NCI-H128 (cell line): ENCODE measurements at regions not wholly inside any gene's neighbourhood (a gene's known extent, or its start where the extent isn't known, plus 50 kb on each side); places are given as distances from the start of the nearest gene placed in this dataset.
"Not testable (repeated sequence)": the region's sequence is repeated elsewhere in the genome, so short reads cannot be mapped to it uniquely, and the experiment has no call there.

Experiments used
- DNase-seq: peaks from one replicate; lab custom pipeline; 2025; ENCODE audit not compliant: unreplicated experiment; lab: John Stamatoyannopoulos, UW

DNA sequence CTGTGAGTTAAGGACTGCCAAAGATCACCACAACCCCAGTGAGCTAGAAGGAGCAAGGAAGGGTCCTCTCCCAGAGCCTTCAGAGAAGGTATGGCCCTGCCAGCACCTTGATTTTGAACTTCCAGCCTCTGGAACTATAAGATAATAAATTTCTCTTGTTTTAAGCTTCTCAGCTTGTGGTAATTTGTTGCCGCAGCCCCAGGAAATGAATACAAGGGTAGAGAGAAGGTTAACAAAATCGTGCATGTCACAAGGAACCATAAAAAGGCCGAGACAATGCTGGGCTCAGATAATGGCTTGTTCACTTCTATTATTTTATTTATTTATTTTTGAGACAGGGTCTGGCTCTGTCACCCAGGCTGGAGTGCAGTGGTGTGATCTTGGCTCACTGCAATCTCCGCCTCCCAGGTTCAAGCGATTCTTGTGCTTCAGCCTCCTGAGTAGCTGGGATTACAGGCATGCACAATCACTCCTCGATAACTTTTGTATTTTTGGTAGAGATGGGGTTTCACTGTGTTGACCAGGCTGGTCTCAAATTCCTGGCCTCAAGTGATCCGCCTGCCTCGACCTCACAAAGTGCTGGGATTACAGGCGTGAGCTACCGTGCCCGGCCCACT, 71.5 kb downstream of the WSB1 start:
- DNase-seq = not testable (repeated sequence)

DNA sequence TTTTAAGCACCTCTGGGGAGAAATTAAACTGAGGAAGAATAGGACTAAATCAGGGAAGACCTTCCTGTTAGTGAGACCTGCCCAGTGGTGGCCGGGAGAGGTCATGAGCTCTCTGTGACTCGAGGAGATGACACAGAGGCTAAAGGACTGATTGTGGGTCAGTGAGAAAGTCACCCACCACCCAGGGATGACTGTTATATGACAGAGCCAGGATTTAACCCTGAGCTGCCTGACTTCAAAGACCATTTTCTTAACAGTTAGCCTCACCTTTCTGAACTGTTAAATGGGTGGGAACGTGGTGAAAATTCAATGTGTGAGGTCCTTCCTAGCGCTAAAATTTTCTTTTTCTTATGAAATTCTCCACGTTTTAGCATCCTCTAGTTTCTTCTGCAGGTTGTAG, 72.5 kb downstream of the WSB1 start:
- no peak for DNase-seq

DNA sequence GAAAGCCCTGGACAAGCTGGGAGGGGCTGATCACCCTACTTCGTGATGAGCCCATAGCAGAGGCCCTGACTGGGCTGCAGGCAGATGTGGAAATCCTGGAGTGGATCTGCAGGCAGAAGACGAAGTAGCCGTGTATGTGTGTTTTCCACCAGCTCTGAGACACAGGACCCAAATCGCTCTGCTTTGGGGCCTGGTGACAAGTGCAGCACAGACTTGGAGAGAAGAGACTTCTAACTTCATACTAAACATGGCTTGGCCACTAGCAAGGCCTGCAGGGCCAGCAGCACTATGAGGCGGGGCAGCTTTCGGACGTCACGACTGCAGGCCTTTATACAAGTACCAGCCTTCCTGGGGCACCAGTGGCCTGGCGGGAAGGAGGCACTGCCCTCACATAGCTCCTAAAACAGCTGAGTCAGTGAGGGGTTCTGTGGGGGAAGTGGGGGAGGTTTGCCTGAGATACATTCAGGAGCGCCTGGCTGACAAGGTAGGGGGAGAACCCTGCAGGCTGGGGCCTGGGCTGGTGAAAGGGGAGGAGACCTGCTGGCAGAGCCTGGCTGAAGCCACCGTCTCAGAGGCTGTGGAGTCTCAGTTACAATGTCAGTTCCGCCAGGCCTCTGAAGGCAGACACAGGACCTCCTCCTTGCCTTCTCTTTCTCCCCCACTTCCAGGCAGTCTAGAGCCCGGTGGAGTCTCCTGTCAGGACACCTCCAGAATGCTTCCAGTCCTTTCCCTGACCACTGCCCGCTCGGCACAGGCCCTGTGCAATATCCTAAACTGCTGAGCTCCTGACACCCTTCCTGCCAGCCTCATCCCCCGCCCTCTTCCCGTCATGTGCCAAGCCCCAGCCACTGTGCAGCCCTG, 73.4 kb downstream of the WSB1 start:
- DNase-seq = no peak

DNA sequence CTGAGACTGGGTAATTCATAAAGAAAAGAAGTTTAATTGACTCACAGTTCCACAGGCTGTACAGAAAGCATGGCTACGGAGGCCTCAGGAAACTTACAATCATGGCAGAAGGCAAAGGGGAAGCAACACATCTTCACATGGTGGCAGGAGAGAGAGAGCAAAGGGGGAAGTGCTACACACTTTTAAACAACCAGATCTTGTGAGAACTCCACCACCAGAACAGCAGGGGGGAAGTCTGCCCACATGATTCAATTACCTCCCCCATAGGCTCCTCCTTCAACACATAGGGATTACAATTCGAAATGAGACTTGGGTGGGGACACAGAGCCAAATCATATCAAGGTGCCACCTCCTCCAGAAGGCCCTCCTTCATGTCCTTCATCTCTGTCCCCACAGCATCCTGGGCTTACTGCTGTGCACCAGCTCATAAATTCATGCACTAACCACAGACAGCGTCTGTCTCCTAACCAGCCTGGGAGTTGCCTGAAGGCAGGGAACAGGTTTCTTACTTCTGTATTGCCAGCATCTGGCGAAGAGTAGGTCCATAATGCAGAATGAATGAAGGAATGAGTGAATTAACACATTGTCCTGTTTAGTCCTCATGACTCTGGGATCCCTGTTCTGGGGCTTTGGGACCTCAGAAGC, 74.4 kb downstream of the WSB1 start:
- DNase-seq = no peak

DNA sequence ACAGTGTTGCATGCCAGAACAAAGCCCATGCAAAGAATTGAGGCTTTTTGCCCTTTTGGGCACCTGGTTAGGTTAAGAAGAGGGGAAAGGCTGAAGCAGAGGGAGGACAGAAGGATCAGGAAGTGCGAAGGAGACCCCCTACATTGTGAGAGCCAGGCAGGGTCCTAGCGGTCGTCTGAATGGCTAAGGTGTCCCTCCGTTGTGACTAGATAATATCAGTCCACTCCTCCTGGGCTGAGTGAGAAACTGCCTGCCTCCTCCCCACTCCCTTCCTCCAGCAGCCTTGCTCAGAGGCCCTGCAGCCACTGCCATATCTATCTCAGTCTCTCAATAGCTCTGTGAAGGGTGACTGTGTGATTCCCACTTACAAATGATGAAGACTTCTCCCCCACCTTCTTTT, 75.1 kb downstream of the WSB1 start:
- no peak for DNase-seq

DNA sequence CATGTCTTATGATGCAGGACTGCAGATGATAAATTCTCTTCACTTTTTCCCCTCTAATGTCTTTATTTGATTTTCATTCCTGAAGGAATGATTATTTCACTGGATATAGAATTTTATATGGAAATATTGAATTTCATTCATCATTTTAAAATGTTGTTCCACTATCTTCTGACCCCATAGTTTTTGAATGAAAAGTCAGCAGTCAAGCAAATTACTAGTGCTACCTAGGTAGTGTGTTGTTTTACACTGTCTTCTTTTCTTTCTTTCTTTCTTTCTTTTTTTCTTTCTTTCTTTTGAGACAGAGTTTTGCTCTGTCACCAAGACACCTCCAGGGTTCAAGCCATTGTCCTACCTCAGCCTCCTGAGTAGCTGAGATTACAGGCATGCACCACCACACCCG, 76.9 kb downstream of the WSB1 start:
- DNase-seq = no peak

DNA sequence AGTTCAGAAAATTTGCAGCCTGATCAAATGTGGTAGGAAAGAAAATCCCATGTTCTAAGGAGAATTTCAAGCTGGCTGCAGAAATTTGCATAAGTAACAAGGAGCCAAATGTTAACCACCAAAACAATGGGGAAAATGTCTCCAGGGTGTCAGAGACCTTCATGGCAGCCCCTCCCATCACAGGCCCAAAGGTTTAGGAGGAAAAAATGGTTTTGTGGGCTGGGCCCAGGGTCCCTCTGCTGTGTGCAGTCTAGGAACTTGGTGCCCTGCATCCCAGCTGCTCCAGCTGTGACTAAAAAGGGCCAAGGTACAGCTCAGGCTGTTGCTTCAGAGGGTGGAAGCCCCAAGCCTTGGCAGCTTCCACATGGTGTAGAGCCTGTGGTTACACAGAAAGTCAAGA, 79.8 kb downstream of the WSB1 start:
- not testable (repeated sequence) for DNase-seq

DNA sequence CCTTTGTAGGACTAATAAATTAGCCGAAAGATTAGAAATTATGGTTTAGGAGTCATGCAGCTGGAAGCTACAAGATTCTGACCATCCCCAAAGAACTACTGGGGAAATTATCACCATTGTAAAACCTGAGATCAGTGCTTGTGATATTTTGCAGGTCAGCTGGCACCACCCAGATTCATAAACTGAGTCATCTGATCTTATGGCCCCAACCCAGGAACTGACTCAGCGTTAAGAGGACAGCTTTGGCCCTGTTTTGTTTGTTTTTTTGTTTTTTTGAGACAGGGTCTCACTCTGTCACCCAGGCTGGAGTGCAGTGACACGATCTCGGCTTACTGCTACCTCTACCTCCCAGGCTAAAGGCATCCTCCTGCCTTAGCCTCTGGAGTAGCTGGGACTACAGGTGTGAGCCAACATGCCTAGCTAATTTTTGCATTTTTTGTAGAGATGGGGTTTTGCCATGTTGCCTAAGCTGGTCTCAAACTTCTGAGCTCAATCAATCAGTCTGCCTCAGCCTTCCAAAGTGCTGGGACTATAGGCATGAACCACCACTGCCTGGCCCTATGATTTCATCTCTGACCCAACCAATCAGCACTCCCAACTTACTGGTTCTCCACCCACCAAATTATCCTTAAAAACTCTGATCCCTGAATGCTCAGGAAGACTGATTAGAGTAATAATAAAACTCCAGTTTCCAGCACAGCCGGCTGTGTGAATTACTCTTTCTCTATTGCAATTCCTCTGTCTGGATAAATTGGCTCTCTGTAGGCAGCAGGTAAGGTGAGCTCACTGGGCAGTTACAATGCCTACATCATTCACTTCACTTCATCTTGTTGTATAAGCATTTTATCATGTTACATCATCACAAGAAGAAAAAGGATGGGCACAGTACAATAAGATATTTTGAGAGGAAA, 79.4 kb upstream of the KSR1 start:
- DNase-seq = no peak

DNA sequence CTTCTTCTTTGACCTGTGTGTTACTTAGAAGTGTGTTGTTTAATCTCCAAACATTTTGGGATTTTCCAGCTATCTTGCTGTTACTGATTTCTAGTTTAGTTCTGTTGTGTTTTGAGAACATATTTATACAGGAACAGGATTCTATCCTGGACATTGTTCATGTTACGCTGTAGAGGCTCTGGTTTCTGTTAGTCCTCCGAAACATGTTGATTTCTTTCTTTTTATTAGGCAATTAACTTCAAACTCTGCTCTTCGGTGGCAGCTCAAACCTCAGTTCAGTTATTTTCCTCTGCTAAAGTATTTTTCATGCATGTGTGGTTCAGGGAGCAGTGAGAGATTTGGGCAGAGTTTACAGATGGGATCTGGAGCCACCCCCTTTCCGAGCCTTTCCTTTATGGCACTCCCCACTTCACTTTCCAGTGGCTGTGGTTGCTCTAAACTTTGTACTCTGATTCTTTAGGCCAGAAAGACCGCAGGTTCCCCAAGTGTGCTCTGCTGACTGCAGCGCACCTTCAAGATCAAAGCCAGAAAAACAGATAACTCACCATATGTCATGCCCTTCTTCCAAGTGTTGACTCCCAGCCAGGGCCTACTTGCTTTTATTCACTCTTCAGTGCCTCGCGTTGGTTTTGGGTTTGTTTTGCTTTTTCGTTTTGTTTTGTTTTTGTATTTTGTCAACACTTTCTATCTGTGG, 77.6 kb upstream of the KSR1 start:
- no peak for DNase-seq

DNA sequence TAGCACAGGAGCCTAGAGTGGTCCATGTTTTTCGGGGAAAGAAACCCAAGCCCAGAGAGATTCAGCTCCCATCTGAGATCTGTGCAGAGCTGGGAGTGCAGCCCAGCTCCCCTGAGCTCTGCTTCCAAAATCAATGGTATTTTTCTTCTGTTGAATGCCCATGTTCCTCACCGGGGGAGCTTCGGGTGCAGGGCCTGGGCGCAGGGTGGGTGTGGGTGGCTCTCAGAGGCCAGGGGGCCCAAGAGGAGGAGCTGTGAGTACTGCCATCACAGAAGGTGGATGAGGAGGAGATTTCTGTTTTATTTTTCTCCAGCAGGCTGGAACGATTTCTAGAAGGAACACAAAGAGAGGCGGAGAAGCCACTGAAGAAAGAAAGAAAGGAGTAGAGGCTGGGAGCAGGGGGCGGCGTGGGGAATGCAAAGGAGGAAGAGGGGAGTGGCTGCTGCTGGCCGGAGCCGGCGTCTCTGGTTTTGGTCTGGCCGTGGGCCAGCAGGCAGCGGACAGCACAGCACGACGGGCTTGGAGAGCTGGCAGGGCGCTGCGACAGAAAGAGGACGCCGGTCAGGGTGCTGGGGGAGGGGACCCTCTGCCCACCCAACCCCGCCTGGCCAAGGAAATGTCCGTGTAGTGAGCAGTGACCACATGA, 76.2 kb upstream of the KSR1 start:
- no peak for DNase-seq

DNA sequence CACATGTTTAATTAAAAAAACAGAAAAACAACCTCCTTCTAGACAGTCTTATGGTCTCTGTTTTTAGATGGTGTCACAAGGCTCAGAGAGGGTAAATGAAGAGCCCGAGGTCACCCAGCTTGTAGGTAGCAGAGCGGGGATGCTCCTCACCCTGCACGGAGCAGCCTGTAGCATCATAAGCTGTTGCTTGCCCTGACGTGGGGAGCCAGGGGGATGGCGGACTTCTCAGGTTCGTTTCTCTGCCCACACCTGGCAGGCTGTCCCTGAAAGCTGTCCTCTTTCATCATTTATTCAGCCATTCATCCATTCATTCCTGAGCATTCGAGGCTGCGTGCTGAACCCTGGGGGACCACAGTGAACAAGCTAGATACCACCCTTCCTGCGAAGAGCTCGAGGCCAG, 75.7 kb upstream of the KSR1 start:
- DNase-seq = no peak

DNA sequence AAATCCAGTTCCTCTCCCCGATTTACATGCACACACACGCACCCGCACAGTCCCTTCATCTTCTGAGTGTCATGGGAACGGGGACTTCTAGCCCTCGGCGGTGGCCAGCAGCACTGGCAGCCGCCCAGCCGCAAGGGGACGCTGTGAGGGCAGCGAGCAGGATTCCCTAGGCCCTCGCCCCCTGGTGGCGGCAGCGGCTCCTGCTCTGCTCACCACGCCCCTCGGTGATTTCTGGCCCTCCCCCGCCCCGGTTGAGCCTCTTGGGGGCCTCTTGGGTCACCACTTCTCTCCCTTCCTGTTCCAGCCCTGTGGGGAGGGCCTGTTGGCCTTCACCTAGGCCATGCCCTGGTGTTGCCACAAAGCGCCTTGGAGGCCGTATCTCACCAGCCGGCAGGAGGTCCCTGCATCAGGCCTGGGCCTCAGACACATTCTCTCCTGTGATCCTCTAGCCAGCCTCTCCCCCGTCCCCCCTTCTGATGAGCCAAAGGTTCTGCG, 75.2 kb upstream of the KSR1 start:
- peak; percentile 10 for DNase-seq

DNA sequence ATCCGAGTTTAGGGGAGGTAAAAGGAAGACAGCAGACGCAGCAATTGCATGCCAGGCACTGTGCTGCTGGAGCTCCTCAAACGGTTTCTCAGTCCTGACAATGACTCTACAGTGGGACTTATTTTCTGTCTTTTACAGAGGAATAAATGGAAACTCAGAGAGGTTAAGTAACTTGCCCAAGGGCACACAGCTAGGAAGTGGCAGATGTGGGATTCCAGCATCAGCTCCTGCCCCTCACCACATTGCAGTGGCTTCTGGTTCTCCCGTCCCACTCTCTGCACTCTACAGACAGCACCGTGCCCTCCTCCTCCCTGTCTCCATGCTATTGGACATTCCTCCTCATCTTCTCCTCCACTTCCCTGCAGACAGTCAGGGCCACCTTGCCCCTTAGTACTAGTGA, 74.2 kb upstream of the KSR1 start:
- DNase-seq = no peak

DNA sequence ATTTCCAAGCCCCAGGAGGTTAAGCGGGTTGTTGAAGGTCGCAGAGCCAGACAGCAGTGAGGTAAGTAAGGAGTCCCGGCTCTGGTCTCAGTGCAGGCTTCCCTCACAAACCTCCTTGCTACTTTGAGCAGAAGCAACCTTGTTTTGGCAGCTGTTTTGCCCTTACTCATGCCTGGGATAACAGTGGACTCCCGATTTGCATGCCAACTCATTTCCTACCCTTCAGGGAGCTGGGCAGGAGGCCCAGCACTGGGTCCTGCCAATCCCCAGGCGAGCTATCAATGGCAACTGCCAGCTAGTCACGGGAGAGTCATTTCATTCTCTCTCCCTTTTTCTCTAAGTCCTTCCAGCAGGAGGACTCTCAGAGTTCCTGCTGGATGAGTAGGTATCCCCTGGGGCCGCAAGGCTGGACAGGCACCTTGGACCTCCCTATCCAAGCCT, 72.0 kb upstream of the KSR1 start:
- DNase-seq = no peak

DNA sequence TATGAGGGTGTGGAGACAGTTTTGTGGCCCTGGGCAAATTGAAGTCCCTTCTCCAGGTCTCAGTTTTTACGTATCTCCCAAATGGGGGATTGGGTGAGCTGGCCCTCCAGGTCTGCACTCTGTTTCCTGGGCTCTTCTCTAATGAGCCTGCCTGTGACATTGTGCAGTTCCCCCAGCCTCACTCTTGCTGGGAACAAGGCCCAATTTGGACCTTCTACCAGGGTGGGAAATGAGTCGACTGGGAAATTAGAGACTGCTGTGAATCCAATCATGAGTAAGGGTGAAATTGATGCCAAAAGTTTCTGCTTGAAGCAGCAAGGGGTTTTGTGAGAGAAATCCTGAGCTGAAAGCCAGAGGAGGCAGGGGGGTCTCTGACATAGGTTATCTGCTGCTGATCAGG, 71.5 kb upstream of the KSR1 start:
- DNase-seq = no peak

DNA sequence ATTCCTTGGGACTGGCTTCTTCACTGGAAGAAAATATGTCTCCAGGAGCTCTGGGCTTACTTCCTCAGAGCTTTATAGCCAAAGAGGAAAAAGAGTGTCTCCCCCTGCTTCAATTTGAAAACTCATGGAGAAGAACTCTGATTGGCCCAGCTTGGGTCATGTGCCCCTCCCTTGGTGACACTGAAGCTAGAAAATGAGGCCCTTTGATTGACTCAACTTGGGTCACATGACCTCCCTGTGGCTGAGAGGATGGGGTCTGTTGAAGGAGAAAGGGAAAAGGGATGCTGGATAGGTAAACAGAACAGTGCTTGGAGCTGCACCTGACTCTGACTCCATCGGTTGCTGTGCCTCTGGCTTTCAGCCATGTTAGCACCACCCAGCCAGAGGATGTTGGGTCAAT, 70.6 kb upstream of the KSR1 start:
- no peak for DNase-seq

DNA sequence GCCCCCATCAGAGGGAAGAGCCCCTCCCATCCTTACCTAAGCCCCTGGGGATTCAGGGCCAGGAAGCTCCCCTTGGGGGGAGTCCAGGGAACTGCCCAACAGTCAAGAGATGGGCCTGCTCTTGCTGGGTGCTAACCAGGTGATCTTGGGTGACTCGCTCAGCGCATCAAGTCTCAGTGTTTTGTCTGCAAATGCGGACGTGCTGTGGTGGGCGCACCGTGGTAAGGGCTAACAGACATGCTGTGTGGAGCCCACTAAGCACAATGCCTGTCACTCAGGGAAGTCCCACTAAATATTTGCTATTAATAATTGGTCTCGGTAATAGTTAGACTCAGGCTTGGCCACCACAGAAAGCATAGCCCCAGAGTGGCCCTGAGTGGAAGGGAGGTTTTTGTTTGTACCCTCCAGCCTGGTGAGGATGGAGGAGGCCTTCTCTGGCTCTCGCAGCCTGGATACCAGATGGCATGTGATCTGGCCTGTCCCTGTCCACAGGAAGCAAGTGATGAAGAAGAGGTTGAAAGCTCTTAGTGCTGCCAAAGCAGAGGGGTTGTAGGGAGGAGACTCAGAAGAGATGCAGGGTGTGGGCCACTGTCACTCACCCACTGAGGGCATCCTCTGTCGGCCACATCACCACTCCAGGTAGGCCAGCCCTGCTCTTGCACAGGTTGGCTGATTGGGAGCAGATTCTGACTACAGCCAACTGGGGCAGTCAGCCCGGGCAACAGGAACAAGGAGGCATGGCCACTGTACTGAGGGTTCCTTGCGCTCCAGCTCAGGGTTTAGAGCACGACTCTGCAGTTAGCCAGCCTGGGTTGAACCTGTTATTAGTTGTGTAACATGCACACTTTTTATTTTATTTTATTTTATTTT, 69.8 kb upstream of the KSR1 start:
- DNase-seq = no peak

DNA sequence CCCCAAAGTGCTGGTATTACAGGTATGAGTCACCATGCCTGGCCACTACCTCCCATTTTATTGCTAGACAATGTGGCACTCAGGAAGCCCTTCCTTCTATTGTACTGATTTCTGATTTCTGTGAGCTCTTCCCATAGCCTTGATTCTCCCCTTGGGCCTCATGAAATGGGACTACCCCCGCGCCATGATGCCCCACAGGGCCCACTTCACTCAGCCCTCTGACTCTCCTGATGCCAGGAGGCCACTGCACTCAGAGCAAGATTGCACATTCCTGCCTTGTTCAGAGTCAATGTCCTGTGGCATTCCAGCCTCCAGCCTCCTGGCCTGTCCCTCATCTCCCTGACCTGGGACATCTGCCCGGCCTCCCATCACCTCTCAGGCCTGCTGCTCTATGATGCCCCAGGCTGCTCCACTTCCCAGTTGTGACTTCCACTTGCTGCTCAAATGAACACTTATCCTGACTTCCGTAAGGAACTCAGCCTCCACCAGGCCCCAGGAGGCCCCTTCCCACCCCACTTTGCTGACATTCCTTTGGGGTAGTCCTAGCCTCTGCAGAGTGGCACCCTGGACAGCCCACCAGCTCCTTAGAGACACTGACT, 66.6 kb upstream of the KSR1 start:
- no peak for DNase-seq

DNA sequence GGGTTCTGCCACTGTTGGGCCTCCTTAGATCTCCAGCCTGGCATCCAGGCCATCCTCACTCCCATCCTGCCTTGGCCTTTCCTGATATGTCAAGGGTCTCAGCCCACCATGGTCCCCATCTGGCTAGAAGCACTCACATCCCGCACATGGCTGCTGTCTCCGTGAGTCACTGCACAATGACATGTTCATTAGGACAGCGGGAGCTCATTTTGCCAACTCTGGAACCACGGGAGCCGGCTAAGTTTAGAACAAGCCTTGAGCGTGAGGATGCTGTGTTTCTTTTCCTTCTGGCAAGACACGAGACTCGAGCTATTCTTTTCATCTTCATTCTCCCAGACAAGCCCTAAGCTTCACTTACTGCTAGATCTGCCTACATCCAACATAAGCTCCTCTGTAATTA, 65.7 kb upstream of the KSR1 start:
- no peak for DNase-seq
